Caco-2 (cell line): ENCODE measurements at regions not wholly inside any gene's neighbourhood (a gene's known extent, or its start where the extent isn't known, plus 50 kb on each side); places are given as distances from the start of the nearest gene placed in this dataset.

ENCODE experiments used
- BruUV-seq: library from RNA; stranded (reverse); fragments of 400-500 nt; replicated peaks from 2 replicates; lab custom pipeline; 2021; lab: Mats Ljungman, UMichigan
- CTCF ChIA-PET: fragments of 300-600 bp; sonication (Branson Sonifier 250); formaldehyde crosslinking; loops from one replicate; lab custom pipeline; 2022; ENCODE audit warnings: antibody characterized with exemption; lab: Charles Lee
- POLR2A ChIA-PET: fragments of 300-600 bp; sonication (Branson Sonifier 250); formaldehyde crosslinking; loops from one replicate; lab custom pipeline; 2022; ENCODE audit warnings: antibody characterized with exemption; lab: Charles Lee
- DNase-seq, 2 experiments: peaks; one replicate each; pipeline versions ENCODE4 v3.0.0 to v3.0.0-alpha.2; 2020 to 2022
- H3K27me3 ChIP-seq: replicated peaks from 2 replicates; pipeline ENCODE4 v1.6.0; 2011; ENCODE audit warnings: low read length; ENCODE audit not compliant: control insufficient read depth, insufficient read depth
- H3K36me3 ChIP-seq: 2 replicates; pipeline ENCODE4 v1.5.1; 2011; ENCODE audit warnings: low read length; ENCODE audit not compliant: control insufficient read depth, insufficient read depth
- H3K4me1 ChIP-seq: fragments of 250-450 bp; sonication (Bioruptor Pico); 2 replicates; pipeline ENCODE4 v1.5.1; 2020; ENCODE audit warnings: mild to moderate bottlenecking
- H3K4me3 ChIP-seq: 2 replicates; pipeline ENCODE4 v1.5.1; 2011; ENCODE audit warnings: low read depth, mild to moderate bottlenecking, control low read depth, low read length
- H3K9me3 ChIP-seq: fragments of 250-450 bp; sonication (Bioruptor Pico); 2 replicates; pipeline ENCODE4 v1.5.1; 2020; ENCODE audit warnings: mild to moderate bottlenecking, moderate library complexity
- H3K27ac Mint-ChIP-seq: one replicate; pipeline ENCODE4 v1.8.0; 2022; ENCODE audit warnings: mixed read lengths; ENCODE audit not compliant: unreplicated experiment
- H3K27me3 Mint-ChIP-seq: one replicate; pipeline ENCODE4 v1.8.0; 2022; ENCODE audit warnings: mixed read lengths; ENCODE audit not compliant: insufficient read depth, unreplicated experiment
- H3K36me3 Mint-ChIP-seq: one replicate; pipeline ENCODE4 v1.8.0; 2022; ENCODE audit warnings: mild to moderate bottlenecking, mixed read lengths; ENCODE audit not compliant: insufficient read depth, unreplicated experiment
- H3K4me1 Mint-ChIP-seq: one replicate; pipeline ENCODE4 v1.8.0; 2022; ENCODE audit warnings: low read depth, mixed read lengths; ENCODE audit not compliant: unreplicated experiment
- H3K4me3 Mint-ChIP-seq: one replicate; pipeline ENCODE4 v1.8.0; 2022; ENCODE audit warnings: mild to moderate bottlenecking, moderate library complexity, mixed read lengths; ENCODE audit not compliant: unreplicated experiment
- H3K9me3 Mint-ChIP-seq: one replicate; pipeline ENCODE4 v1.8.0; 2022; ENCODE audit warnings: mixed read lengths; ENCODE audit not compliant: unreplicated experiment
- CTCF ChIP-seq, 2 experiments: fragments of 200-600 bp in 1 of 2; IDR thresholded peaks; 1 replicate in 1 of 2; 2 replicates in 1 of 2; pipeline versions ENCODE4 v1.5.1 to v1.8.0; 2011 to 2022; ENCODE audit warnings: antibody characterized with exemption in 1 of 2, control low read depth in 1 of 2, inconsistent platforms in 1 of 2, low read depth in 1 of 2, low read length in 1 of 2, mild to moderate bottlenecking in 1 of 2, moderate library complexity in 1 of 2; ENCODE audit not compliant: insufficient read depth in 1 of 2, severe bottlenecking in 1 of 2, unreplicated experiment in 1 of 2
- intact Hi-C: fragments of 100-400 bp; cut with micrococcal nuclease; formaldehyde crosslinking; loops from one replicate; pipeline ENCODE4 v1.10.0; 2022; ENCODE audit not compliant: unreplicated experiment

- Mint-ChIP-seq H3K9me3 (no peaks in the 10 kb centered on the region), H3K27ac (no peak overlapping the region), H3K4me1 (no peaks in the 10 kb centered on the region), H3K27me3 (peaks cover 2% of the 10 kb centered on the region), H3K36me3 (no peaks in the 10 kb centered on the region), H3K4me3 (no peak overlapping the region)
- DNase-seq, result no peak
- no peak overlapping the region for H3K4me3 ChIP-seq
- POLR2A ChIA-PET, result no interaction called here
- no peaks in the 10 kb centered on the region for H3K36me3 ChIP-seq
- no TSS peak for BruUV-seq
- CTCF ChIA-PET, result interaction anchor here (0.7 kb wide), 1 partner anchor 329 kb away, joined by 3 read pairs; no protein-coding TSS in a partner anchor
- no peaks in the 10 kb centered on the region; the same call in 1 of the 2 replicates for H3K4me1 ChIP-seq
- TF ChIP-seq CTCF (IDR thresholded peaks at IDR 0.05; ENCODE audit: insufficient read depth in 1 of 2, low read depth in 1 of 2, low read length in 1 of 2, severe bottlenecking in 1 of 2, unreplicated experiment in 1 of 2), result no peak
- no peaks in the 10 kb centered on the region for H3K9me3 ChIP-seq
- H3K27me3 ChIP-seq, result peaks cover 2% of the 10 kb centered on the region; the same call in 1 of the 2 replicates
- intact Hi-C loops, result no loop called here
Measured at GRCh38 chr11:111444040-111444439, 65.0 kb upstream of the POU2AF1 start.

- no peak for TF ChIP-seq CTCF (IDR thresholded peaks at IDR 0.05; ENCODE audit: insufficient read depth in 1 of 2, low read depth in 1 of 2, low read length in 1 of 2, severe bottlenecking in 1 of 2, unreplicated experiment in 1 of 2)
- Mint-ChIP-seq H3K36me3 (no peaks in the 10 kb centered on the region), H3K9me3 (no peaks in the 10 kb centered on the region), H3K4me3 (no peak overlapping the region), H3K27ac (no peak overlapping the region), H3K4me1 (no peaks in the 10 kb centered on the region), H3K27me3 (peaks cover 2% of the 10 kb centered on the region)
- H3K4me1 ChIP-seq, result no peaks in the 10 kb centered on the region; the same call in 1 of the 2 replicates
- H3K36me3 ChIP-seq, result no peaks in the 10 kb centered on the region
- no peak overlapping the region for H3K4me3 ChIP-seq
- BruUV-seq, result no TSS peak
- intact Hi-C loops, result no loop called here
- no peak for DNase-seq
- H3K9me3 ChIP-seq, result no peaks in the 10 kb centered on the region
- ChIA-PET POLR2A (no interaction called here), CTCF (interaction anchor here (0.7 kb wide), 1 partner anchor 329 kb away, joined by 3 read pairs; no protein-coding TSS in a partner anchor)
- peaks cover 2% of the 10 kb centered on the region; the same call in 1 of the 2 replicates for H3K27me3 ChIP-seq
Measured at GRCh38 chr11:111443640-111444039, 64.6 kb upstream of the POU2AF1 start.

GRCh38 chr11:111443032-111443431, 64.0 kb upstream of the POU2AF1 start:
- CTCF ChIA-PET, result interaction anchor here (0.6 kb wide), 1 partner anchor 15 kb away, joined by 3 read pairs; no protein-coding TSS in a partner anchor
- POLR2A ChIA-PET, result no interaction called here
- H3K4me1 Mint-ChIP-seq, result no peaks in the 10 kb centered on the region
- Histone ChIP-seq H3K36me3 (no peaks in the 10 kb centered on the region), H3K9me3 (no peaks in the 10 kb centered on the region), H3K4me3 (no peak overlapping the region), H3K27me3 (peaks cover 2% of the 10 kb centered on the region; the same call in 1 of the 2 replicates), H3K4me1 (no peaks in the 10 kb centered on the region; the same call in 1 of the 2 replicates)
- DNase-seq, result no peak
- intact Hi-C loops, result no loop called here
- TF ChIP-seq CTCF (IDR thresholded peaks at IDR 0.05; ENCODE audit: insufficient read depth in 1 of 2, low read depth in 1 of 2, low read length in 1 of 2, severe bottlenecking in 1 of 2, unreplicated experiment in 1 of 2), result no peak
- no peak overlapping the region for H3K27ac Mint-ChIP-seq
- BruUV-seq, result no TSS peak
- no peaks in the 10 kb centered on the region for H3K36me3 Mint-ChIP-seq
- H3K4me3 Mint-ChIP-seq, result no peak overlapping the region
- H3K27me3 Mint-ChIP-seq, result peaks cover 2% of the 10 kb centered on the region
- no peaks in the 10 kb centered on the region for H3K9me3 Mint-ChIP-seq
